EL (cell line): ENCODE measurements at regions not wholly inside any gene's neighbourhood (a gene's known extent, or its start where the extent isn't known, plus 50 kb on each side); places are given as distances from the start of the nearest gene placed in this dataset.

Experiments
- DNase-seq: peaks from one replicate; pipeline ENCODE4 v3.0.0-alpha.2; 2016

DNA sequence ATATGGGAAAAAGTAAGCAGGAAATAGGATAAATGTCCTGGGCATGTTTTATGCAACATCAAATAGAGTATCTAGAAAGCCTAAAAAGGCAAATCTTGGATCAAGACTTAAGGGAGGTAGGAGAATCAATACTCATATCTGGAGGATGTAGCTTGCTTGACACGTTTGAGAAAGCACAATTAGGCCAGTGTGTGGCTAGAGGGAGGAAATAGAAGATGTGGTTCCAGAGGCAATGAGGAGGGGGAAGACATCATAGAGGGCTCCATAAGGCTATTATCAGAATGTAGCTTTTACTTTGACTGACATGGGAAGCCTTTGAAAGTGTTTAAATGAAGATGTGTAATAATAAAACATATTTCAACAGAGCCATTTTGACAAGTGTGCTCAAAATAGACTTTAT lies 200.7 kb upstream of the CDH12 start:
- no peak for DNase-seq

DNA sequence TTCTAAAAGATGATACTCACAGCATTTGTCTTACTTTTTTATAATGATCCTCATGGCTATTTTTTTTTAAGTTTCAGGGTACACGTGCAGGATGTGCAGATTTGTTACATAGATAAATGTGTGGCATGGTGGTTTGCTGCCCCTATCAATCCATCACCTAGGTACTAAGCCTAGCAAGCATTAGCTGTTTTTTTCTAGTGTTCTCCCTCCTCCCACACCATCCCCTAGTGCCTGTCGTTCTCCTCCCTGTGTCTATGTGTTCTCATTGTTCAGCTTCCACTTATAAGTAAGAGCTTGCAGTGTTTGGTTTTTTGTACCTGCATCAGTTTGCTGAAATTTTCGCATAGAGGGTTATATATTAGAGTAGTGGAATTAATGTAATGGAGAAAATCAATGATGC lies 189.1 kb upstream of the CDH12 start:
- no peak for DNase-seq

GRCh38 chr5:23035555-23036090 lies 182.5 kb upstream of the CDH12 start:
- DNase-seq = no peak

DNA sequence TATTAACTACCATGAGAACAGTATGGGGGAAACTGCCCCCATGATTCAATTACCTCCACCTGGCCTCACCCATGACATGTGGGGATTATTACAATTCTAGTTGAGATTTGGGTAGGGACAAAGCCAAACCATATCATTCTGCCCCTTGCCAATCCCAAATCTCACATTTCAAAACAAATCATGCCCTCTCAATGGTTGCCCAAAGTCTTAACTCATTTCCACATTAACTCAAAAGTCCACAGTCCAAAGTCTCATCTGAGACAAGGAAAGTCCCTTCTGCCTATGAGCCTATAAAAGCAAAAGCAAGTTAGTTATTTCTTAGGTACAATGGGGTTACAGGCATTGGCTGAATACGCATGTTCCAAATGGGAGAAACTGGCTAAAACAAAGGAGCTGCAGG lies 180.7 kb upstream of the CDH12 start:
- no peak for DNase-seq

- DNase-seq = no peak
These were observed 176.1 kb upstream of the CDH12 start for GRCh38 chr5:23029290-23029689.

- DNase-seq = no peak
These were observed 175.4 kb upstream of the CDH12 start for GRCh38 chr5:23028445-23029021.

- no peak for DNase-seq
These were observed 174.7 kb upstream of the CDH12 start for GRCh38 chr5:23027830-23028229.

GRCh38 chr5:23027331-23027730 lies 174.2 kb upstream of the CDH12 start:
- DNase-seq = no peak

DNA sequence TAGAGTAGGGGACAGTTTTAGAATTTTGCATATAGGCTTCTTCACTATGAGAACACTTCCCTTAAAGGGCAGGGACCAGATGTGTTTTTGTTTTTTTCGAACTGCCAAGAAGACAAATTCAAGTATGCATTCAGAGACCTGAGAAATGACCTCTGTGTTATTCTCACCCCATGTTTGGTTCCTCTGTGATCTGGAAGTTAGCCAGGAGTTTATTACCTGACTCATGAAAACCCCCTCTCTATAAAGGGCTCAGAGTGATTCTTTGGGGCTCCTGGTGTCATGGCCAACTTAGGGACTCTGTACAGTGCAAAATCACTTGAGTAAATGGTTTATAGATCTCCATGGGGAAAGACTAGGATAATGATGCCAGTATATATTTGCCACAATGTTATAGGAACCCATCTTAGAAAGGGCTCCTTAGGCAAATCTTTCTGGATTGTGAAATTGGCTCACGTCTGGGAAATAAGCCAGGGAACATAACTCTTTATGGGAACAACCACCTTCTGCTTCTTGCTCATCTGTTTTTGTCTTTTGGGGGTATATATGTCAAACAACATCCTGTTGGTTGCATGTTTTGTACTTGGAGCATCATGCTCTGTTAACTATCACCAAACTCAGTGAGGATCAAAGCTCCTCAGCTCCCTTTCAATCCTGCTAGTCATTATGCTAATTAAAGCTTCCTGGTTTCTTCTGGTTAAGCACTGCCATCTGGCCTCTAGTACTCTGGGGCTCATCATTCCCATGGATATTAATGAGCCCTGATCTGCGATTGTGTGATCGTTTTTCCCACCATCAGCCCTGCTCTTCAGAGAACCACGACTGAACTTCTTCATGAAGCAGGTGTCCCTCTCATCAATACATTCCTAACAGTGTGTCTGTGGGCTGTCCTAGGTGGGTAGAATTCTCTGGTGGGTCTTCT lies 173.4 kb upstream of the CDH12 start:
- no peak for DNase-seq

DNA sequence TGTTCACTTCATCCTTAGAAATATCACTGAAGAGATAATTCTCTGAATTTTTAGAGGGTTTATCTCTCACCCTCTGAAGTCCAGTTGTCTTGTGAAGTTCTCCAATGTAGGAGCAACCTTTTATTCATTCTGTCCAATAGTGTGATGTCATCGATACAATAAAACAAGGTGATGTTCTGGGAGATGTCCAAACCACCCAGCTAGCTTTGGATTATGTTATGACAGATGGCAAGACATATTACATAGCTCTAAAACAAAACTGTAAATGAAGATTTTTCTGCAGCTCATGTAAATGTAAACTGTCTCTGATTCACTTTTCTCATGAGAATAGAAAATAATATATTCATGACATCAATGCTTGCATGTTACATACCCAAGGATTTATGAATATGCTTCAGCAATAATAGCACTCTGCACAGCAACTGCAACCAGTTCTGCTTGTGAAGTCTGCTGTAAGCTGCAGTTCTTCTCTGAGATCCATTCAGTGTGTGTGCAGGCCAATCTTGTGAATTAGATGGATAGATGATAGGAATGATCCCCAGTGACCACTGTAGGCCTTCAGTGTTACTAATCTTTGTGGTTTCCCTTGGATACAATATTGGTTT lies 172.6 kb upstream of the CDH12 start:
- DNase-seq = no peak

DNA sequence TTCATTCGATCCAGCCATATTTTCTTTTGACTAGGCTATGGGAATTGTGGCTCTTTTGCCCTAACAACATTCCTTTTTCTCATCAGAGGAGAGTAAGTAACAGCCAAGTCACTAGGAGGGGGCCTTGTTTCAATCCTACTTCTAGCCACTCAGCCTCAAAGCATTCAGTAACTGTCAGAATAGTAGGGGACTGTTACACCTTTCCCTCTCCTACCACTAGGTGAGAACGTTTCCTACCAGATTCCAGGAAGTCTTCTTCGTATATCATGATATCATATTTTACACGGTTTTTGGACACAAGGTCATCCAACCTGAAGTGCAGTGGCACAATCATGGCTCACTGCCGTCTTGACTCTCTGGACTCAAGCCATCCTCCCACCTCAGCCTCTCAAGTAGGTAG lies 171.3 kb upstream of the CDH12 start:
- DNase-seq = no peak

DNA sequence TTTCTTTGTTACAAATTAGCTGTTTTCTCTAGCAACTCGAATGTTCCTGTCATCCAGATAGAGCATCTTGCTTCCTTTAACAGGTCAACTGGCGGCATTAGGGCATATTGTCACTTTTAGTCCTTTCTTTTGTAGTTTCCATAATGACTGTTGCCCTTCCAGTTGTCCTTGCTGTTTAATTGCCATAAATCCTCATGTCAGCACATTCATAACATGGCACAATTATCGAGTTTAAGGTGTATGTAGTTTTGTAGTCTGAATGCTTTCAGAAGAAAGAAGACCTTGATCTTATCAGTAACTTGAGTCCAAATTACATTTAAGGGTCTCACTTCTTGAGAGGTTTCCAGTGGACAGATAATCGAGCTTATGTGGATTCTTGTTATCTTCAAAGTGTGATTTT lies 161.7 kb upstream of the CDH12 start:
- no peak for DNase-seq

DNA sequence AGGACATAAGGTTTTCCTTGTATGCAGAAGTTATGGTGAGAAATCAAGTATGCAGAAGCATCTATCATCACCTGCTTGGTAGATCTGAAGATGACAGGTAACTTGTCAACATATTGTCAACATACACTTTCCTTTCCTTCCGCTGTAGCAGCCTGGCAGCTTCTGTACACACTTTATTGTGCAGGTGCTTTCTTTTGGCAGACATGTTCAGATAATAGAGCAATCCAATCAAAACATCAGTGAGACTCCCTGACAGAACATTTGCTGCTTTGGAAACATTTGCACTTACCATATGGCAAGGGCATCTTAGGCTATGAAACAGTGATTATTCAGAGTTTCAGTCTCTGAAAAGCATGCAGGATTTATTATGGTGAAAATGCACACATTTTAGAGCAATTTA lies 161.1 kb upstream of the CDH12 start:
- DNase-seq = no peak

- DNase-seq = no peak
These were observed 160.4 kb upstream of the CDH12 start for GRCh38 chr5:23013395-23013998.

DNA sequence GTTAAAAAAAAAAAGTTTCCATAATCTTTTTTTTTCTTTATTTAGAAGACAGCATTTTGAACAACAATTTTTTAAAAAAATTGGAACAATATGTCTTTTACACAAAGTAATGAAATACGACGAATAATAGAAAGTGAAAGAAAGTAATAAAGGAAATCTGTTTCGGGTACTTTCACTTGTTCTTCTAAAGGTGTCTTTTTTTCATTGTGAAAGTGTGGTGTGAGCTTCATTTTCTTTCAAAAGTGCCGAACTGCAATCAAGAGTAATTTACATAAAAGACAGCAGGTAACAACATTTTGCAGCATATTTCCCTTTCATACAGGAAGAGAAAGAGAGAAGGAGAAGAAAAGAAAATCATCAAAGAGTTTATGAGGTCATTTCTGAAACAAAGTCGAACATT lies 159.7 kb upstream of the CDH12 start:
- DNase-seq = no peak

- DNase-seq = no peak
These were observed 154.6 kb upstream of the CDH12 start for GRCh38 chr5:23007762-23008161.

GRCh38 chr5:23007236-23007635 lies 154.1 kb upstream of the CDH12 start:
- no peak for DNase-seq

GRCh38 chr5:23001120-23001519 lies 148.0 kb upstream of the CDH12 start:
- no peak for DNase-seq

GRCh38 chr5:22998774-22999173 lies 145.6 kb upstream of the CDH12 start:
- DNase-seq = no peak

GRCh38 chr5:22998362-22998761 lies 145.2 kb upstream of the CDH12 start:
- DNase-seq = no peak

DNA sequence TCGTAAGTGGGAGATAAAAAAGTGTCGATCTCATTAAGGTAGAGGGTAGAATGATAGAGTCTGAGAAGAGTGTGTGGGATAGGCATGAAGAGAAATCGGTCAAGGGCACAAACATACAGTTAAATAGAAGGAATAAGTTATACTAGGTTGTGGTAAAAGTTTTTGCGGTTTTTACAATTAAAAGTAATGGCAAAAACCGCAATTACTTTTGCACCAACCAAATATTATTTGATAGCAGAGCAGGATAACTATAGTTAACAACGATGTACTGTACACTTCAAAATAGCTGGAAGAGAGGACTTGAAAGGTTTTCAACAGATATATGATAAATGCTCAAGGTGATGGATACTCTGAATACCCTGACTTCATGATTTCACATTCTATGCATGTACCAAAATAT lies 135.8 kb upstream of the CDH12 start:
- no peak for DNase-seq

GRCh38 chr5:22986281-22986680 lies 133.1 kb upstream of the CDH12 start:
- no peak for DNase-seq

- no peak for DNase-seq
These were observed 132.3 kb upstream of the CDH12 start for GRCh38 chr5:22985446-22985845.
